ENCODE measurements at regions not wholly inside any gene's neighbourhood (a gene's known extent, or its start where the extent isn't known, plus 50 kb on each side); places are given as distances from the start of the nearest gene placed in this dataset.

DNA sequence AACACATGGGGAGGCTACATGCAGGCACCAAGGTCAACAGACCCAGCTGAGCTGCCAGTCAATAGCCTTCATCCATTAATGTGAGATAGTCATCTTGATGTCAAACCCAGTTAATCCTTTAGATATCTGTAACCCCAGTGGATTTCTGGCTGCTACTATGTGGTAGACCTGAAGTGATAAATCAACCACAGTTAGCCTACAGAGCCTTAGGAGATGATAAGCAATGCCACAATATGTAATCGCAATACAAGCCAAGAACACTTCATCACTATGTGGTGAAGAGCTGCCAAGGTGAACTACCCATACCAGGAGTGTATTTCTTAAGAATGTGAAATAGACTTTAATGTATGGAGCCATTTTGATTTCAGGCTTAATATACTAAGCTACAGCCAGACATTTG, 1175.5 kb downstream of the DTWD2 start:
- TF ChIP-seq POLR2A (IDR thresholded peaks at IDR 0.05): no peak
- TF ChIP-seq, protein P1, sequence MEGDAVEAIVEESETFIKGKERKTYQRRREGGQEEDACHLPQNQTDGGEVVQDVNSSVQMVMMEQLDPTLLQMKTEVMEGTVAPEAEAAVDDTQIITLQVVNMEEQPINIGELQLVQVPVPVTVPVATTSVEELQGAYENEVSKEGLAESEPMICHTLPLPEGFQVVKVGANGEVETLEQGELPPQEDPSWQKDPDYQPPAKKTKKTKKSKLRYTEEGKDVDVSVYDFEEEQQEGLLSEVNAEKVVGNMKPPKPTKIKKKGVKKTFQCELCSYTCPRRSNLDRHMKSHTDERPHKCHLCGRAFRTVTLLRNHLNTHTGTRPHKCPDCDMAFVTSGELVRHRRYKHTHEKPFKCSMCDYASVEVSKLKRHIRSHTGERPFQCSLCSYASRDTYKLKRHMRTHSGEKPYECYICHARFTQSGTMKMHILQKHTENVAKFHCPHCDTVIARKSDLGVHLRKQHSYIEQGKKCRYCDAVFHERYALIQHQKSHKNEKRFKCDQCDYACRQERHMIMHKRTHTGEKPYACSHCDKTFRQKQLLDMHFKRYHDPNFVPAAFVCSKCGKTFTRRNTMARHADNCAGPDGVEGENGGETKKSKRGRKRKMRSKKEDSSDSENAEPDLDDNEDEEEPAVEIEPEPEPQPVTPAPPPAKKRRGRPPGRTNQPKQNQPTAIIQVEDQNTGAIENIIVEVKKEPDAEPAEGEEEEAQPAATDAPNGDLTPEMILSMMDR (IDR thresholded peaks at IDR 0.05): no peak
